ENCODE measurements at regions not wholly inside any gene's neighbourhood (a gene's known extent, or its start where the extent isn't known, plus 50 kb on each side); places are given as distances from the start of the nearest gene placed in this dataset.

DNA sequence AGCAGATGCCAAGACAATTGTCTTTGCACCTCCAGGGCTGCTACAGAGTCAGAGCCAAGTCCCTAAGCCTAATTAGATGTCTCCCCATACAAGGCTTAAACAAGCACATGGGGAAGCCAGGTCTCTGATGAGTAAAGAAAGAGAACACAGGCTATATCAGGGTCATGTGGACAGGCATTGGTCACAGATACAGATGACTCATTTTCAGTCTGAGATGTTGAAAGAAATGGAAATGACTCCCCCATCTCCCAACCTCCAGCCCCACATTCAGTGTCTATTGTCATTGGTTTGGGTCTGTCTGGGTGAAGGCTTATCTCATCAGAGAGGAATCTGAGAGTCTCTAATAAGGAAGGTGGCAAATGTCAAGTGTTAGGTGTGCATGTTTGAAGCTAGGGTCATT is 290.1 kb upstream of the KIAA1217 start:
- TF ChIP-seq CTCF (IDR thresholded peaks at IDR 0.05; ENCODE audit: insufficient read depth, low read depth, low read length), result no peak
- TF ChIP-seq EZH2 (IDR thresholded peaks at IDR 0.05; ENCODE audit: insufficient read depth, low read length), result no peak

All from astrocyte (in vitro differentiated cells and primary cell).